NCI-H2029 (cell line): ENCODE measurements at regions not wholly inside any gene's neighbourhood (a gene's known extent, or its start where the extent isn't known, plus 50 kb on each side); places are given as distances from the start of the nearest gene placed in this dataset.
"Not testable (repeated sequence)": the region's sequence is repeated elsewhere in the genome, so short reads cannot be mapped to it uniquely, and the experiment has no call there.

Experiments used
- DNase-seq: peaks from one replicate; lab custom pipeline; 2025; lab: John Stamatoyannopoulos, UW

- DNase-seq = no peak
Observed at GRCh38 chr11:15300341-15300740, 185.6 kb downstream of the INSC start.

- no peak for DNase-seq
Observed at GRCh38 chr11:15307619-15308024, 192.9 kb downstream of the INSC start.

- no peak for DNase-seq
Observed at GRCh38 chr11:15308840-15309239, 194.1 kb downstream of the INSC start.

DNA sequence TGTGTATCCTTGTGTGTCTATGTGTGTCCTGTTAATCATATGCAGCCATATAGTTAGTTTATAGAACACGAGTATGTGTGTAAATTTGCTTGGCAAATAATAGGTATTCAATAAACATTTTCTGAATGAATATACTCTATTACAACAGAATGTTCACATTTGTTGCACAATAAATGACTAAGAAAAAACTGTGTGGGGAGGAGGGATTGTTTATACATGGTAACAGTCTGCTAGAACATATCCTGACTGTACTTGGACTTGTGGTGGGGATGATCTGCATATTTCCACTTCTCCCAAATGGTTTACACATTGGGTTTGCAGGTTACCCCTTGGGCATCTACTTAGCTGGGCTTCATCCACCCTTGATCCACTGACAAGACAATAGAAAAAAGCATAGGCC is 194.6 kb downstream of the INSC start:
- DNase-seq = no peak

GRCh38 chr11:15313862-15314261 is 199.1 kb downstream of the INSC start:
- no peak for DNase-seq

- DNase-seq = no peak
Observed at GRCh38 chr11:15318814-15319213, 204.1 kb downstream of the INSC start.

- DNase-seq = no peak
Observed at GRCh38 chr11:15326520-15326919, 211.8 kb downstream of the INSC start.

DNA sequence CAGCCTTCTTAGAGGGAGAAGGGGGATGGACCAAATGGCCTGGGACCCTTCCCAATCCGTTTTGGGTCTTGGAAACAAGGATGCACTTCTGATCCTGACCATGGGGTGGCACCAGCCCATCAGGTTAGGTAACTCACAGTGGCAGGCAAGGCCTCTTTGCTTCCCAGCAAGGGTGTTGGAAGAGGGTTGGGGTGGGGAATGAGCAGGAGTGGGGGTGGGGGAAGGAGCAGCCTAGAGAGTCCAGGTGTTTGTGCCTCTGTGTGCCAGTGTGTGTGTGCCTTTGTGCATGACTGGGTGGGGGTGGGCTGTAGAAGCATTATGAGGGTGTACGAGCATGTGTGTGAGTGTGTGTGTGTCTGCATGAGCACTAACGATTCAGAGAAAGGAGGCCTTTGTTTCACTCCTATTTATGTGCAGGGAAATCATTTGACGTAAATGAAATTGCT is 213.1 kb downstream of the INSC start:
- DNase-seq = peak; percentile 68

DNA sequence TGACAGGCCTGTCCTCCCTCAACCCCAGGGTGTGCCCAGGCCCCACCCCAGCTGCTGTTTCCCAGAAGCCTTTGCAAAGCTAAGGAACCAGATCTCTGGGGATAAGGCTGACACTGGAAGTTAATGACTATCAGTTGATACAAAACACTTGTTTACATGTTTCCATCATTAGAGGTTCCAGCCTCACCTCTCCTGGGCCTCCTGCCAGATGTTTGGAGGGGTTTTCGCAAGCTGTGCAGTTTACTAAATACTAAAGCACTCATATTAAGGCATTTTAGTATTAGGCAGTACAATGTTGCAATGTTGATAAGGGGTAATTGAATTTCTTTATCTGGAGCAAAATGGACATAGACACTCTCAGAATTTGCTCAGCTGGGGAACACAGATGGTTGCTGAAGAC is 218.7 kb downstream of the INSC start:
- no peak for DNase-seq

DNA sequence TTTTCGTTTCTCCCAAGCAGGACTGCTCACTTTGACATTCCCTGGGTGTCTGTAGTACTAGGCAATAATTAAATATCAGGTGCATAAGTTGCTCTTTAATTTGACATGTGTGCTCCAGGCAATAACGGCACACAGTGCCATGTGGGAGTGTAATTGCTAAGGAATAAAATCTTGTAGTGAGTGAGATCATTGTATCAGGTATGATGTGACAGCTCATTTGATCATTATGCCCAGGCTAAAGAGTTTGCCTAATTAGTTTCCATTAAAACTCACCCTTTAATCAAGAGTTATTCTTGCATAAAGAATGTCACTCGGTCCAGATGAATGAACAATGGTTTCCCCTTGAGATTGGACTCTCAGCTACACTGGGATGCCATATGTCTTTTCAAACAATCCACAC is 220.0 kb downstream of the INSC start:
- DNase-seq = no peak

- no peak for DNase-seq
Observed at GRCh38 chr11:15336021-15336420, 221.3 kb downstream of the INSC start.

GRCh38 chr11:15339302-15339701 is 224.6 kb downstream of the INSC start:
- no peak for DNase-seq

- no peak for DNase-seq
Observed at GRCh38 chr11:15341587-15341986, 226.9 kb downstream of the INSC start.

DNA sequence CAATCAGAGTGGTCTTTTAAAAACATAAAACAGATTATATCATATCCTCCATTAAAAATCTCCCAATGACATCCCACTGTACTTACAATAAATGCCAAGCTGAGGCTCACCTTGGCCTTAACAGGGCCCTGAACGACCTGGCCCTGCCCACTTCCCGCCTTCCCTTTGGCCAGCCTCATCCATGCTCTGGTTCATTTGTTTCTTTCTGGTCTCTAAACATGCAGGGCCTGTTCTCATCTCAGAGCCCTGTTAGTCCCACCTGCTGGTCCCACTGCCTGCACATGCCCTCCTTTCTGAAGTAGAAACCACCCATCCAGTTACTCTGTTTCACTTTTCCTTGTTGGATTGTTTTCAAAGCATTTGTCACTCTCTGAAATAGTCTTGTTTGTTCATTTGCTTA is 227.4 kb downstream of the INSC start:
- DNase-seq = no peak

DNA sequence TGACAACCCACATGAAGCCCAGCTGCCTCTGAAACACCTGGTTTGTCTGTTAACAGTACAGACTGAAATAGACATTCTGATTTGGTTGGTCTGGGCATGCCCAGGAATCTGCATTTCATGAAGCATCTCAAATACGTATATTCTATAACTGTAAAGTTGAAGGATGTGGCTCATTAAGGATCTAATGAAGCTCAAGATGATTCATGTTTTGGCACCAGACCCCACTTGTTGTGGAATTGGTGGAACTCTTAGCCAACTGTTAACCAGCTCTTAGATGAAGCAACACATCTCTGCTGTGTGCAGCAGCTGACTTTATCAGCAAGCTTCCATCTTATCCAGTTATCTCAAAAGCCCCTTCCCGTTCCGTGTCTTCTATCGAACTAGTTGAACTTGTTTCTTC is 232.2 kb downstream of the INSC start:
- no peak for DNase-seq

GRCh38 chr11:15347969-15348734 is 233.4 kb downstream of the INSC start:
- DNase-seq = no peak

GRCh38 chr11:15349413-15349812 is 234.7 kb downstream of the INSC start:
- no peak for DNase-seq

GRCh38 chr11:15361316-15361715 is 246.6 kb downstream of the INSC start:
- DNase-seq = no peak

DNA sequence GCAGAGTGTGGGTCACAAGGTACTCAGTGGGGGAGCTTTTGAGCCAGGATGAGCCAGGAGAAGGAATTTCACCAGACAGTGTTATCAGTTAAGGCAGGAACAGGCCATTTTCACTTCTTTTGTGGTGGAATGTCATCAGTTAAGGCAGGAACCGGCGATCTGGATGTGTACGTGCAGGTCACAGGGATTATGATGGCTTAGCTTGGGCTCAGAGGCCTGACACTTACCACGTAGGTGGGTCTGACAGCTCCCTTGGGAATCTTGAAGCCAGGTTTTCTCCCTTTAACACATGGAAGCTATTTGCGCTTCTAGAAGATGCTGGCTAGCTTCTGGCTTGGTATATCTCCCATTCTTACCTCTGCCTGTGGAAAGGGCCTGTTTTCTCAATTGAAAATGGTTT is 250.6 kb downstream of the INSC start:
- not testable (repeated sequence) for DNase-seq

- no peak for DNase-seq
Observed at GRCh38 chr11:15367695-15368094, 253.0 kb downstream of the INSC start.

DNA sequence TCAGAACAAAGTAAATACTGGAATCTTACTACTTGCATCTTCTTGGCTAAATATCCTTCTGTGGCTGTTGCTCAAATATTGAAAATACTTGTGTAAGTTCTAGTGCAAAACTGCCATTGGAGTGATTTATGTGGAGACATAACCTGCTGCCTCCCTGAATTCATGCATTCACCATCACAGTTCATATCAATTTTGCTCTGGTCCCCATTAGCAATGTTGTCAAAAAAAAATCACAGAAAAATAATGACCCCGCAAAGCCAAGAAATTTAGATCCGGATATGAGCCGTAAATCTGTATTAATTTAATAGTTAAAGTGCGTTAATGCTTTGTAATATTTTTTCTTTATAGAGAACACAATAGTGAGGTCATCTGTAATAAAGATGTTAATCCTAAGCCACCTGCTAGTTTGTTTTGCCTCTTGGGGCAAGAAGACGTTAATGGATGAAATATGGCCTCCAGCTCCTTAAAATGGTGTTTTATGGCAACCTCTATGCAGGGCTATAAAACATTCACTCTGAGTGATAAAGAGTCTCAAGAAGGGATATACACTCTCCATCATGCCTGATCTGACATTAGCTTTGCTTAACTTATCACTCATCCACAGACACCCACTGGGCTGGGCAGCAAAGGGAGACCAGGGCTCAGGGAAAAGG is 255.9 kb downstream of the INSC start:
- no peak for DNase-seq

GRCh38 chr11:15371533-15371932 is 256.8 kb downstream of the INSC start:
- no peak for DNase-seq

GRCh38 chr11:15374418-15374817 is 259.7 kb downstream of the INSC start:
- no peak for DNase-seq

DNA sequence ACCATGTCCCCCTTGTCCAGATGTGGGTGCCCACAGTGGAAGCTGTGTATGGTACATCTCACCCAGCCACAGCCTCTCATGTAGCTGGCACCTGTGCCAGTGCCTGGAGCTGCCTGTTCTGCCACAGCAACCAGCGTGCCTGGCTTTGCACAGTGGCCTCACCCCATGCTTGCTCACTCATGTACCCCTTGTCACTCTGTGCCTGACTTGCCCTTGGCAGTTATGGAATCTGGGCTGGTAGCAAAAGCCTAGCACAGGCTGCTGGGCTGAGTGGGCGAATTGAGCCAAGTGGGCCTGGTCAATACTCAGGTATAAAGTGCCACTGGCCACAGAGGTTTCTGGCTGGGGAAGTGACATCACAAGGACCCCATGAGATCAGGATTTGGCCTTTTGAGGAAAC is 264.2 kb downstream of the INSC start:
- DNase-seq = no peak
